ENCODE measurements at regions not wholly inside any gene's neighbourhood (a gene's known extent, or its start where the extent isn't known, plus 50 kb on each side); places are given as distances from the start of the nearest gene placed in this dataset.
"Not testable (repeated sequence)": the region's sequence is repeated elsewhere in the genome, so short reads cannot be mapped to it uniquely, and the experiment has no call there.

GRCh38 chr3:87957575-87957974 lies 101.2 kb downstream of the CGGBP1 start:
- no peak for DNase-seq (ENCODE audit: low read depth)
- TF ChIP-seq, protein P1, sequence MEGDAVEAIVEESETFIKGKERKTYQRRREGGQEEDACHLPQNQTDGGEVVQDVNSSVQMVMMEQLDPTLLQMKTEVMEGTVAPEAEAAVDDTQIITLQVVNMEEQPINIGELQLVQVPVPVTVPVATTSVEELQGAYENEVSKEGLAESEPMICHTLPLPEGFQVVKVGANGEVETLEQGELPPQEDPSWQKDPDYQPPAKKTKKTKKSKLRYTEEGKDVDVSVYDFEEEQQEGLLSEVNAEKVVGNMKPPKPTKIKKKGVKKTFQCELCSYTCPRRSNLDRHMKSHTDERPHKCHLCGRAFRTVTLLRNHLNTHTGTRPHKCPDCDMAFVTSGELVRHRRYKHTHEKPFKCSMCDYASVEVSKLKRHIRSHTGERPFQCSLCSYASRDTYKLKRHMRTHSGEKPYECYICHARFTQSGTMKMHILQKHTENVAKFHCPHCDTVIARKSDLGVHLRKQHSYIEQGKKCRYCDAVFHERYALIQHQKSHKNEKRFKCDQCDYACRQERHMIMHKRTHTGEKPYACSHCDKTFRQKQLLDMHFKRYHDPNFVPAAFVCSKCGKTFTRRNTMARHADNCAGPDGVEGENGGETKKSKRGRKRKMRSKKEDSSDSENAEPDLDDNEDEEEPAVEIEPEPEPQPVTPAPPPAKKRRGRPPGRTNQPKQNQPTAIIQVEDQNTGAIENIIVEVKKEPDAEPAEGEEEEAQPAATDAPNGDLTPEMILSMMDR (conservative IDR thresholded peaks at IDR 0.05; ENCODE audit: control insufficient read depth, insufficient read depth, low read depth, low read length), result no peak
- no peak overlapping the region for H3K4me3 ChIP-seq (ENCODE audit: control insufficient read depth, low read depth, low read length)

GRCh38 chr3:87949879-87950208 lies 109.0 kb downstream of the CGGBP1 start:
- TF ChIP-seq, protein P1 (conservative IDR thresholded peaks at IDR 0.05; ENCODE audit: control insufficient read depth, insufficient read depth, low read depth, low read length), result no peak
- DNase-seq (ENCODE audit: low read depth), result no peak
- no peak overlapping the region for H3K4me3 ChIP-seq (ENCODE audit: control insufficient read depth, low read depth, low read length)

DNA sequence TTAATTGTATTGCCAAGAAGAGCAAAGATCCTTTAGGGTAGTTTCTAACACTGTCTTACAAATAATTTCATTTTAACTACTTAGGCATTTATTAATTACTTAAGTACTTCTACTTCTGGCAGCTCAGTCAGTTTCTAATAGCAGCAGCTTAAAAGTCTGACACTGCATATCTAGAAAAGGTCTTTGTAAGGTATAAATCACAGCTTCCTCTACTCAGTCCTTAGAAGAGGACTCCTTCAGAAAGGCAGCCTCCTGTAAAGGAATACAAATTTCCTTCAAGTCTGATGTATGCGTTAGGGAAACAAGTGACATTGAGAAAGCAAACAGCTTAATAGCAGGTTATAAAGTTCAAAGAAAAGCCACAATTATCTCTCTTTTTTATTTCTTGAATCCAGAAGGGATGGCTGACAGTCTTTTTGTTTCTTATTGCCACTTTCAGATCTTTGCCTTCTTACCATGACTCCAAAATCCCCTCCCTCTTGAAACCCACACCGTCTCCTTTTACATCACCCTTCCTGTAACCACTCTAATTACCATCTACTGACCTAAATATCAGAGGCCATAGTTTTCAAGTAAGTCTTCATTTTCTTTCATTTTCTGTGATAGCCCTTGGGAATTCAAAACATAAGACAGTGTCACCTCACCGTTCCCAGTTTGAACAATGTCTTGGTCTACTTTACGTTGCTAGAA lies 109.5 kb downstream of the CGGBP1 start:
- DNase-seq (ENCODE audit: low read depth), result no peak
- no peak overlapping the region for H3K4me3 ChIP-seq (ENCODE audit: control insufficient read depth, low read depth, low read length)
- TF ChIP-seq, protein P1 (conservative IDR thresholded peaks at IDR 0.05; ENCODE audit: control insufficient read depth, insufficient read depth, low read depth, low read length), result no peak

- H3K4me3 ChIP-seq (ENCODE audit: control insufficient read depth, low read depth, low read length); DNase-seq (ENCODE audit: low read depth): not testable (repeated sequence)
Observed at GRCh38 chr3:87946007-87946406, 112.8 kb downstream of the CGGBP1 start.

GRCh38 chr3:87942256-87942655 lies 116.5 kb downstream of the CGGBP1 start:
- DNase-seq (ENCODE audit: low read depth), result not testable (repeated sequence)

GRCh38 chr3:87924485-87924884 lies 134.3 kb downstream of the CGGBP1 start:
- TF ChIP-seq, protein P1 (conservative IDR thresholded peaks at IDR 0.05; ENCODE audit: control insufficient read depth, insufficient read depth, low read depth, low read length), result no peak
- no peak for DNase-seq (ENCODE audit: low read depth)
- H3K4me3 ChIP-seq (ENCODE audit: control insufficient read depth, low read depth, low read length), result no peak overlapping the region

More at GRCh38 chr3:87942256-87942655, 116.5 kb downstream of the CGGBP1 start:
- not testable (repeated sequence) for H3K4me3 ChIP-seq (ENCODE audit: control insufficient read depth, low read depth, low read length)

GRCh38 chr3:87920549-87920948 lies 138.3 kb downstream of the CGGBP1 start:
- TF ChIP-seq, protein P1 (conservative IDR thresholded peaks at IDR 0.05; ENCODE audit: control insufficient read depth, insufficient read depth, low read depth, low read length), result no peak
- DNase-seq (ENCODE audit: low read depth), result no peak
- H3K4me3 ChIP-seq (ENCODE audit: control insufficient read depth, low read depth, low read length), result no peak overlapping the region

DNA sequence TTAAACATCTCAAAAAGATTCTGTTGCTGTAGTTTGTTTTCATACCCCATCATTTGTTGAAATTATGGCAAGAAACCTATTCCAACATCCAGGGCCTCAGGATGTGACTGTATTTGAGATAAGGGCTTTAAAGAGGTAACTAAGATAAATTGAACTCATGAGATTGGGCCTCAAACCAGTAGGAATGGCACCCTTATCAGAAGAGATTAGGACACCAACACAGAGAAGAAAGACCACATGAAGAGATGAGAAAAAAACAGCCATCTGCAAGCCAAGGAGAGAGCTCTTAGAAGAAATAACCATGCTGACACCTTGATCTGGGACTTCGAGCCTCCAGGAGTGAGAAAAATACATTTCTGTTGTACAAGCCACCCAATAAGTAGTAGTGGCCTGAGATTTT lies 157.7 kb downstream of the CGGBP1 start:
- TF ChIP-seq, protein P1 (conservative IDR thresholded peaks at IDR 0.05; ENCODE audit: control insufficient read depth, insufficient read depth, low read depth, low read length), result no peak
- H3K4me3 ChIP-seq (ENCODE audit: control insufficient read depth, low read depth, low read length), result no peak overlapping the region
- DNase-seq (ENCODE audit: low read depth), result no peak
